SW 1271 (cell line): ENCODE measurements at regions not wholly inside any gene's neighbourhood (a gene's known extent, or its start where the extent isn't known, plus 50 kb on each side); places are given as distances from the start of the nearest gene placed in this dataset.
A peak's percentile ranks its signal among the peaks of the same experiment; 100 is the strongest.

Source experiments
- DNase-seq, 2 experiments: peaks; one replicate each; lab custom pipeline; 2025; lab: John Stamatoyannopoulos, UW

- DNase-seq, result no peak
These were observed 136.6 kb downstream of the LYPLAL1 start for GRCh38 chr1:219310181-219310728.

DNA sequence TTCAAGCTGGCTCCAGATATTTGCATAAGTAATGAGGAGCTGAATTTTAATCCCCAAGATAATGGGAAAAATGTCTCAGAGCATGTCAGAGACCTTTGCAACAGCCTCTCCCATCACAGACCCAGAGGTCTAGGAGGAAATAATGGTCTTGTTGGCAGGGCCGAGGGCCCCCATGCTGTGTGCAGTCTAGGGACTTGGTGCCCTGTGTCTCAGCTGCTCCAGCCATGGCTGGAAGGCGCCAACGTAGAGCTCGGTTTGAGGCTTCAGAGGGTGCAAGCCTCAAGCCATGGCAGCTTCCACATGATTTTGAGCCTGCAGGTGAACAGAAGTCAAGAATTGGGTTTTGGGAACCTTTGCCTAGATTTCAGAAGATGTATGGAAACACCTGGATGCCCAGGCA, 134.7 kb downstream of the LYPLAL1 start:
- no peak for DNase-seq

DNA sequence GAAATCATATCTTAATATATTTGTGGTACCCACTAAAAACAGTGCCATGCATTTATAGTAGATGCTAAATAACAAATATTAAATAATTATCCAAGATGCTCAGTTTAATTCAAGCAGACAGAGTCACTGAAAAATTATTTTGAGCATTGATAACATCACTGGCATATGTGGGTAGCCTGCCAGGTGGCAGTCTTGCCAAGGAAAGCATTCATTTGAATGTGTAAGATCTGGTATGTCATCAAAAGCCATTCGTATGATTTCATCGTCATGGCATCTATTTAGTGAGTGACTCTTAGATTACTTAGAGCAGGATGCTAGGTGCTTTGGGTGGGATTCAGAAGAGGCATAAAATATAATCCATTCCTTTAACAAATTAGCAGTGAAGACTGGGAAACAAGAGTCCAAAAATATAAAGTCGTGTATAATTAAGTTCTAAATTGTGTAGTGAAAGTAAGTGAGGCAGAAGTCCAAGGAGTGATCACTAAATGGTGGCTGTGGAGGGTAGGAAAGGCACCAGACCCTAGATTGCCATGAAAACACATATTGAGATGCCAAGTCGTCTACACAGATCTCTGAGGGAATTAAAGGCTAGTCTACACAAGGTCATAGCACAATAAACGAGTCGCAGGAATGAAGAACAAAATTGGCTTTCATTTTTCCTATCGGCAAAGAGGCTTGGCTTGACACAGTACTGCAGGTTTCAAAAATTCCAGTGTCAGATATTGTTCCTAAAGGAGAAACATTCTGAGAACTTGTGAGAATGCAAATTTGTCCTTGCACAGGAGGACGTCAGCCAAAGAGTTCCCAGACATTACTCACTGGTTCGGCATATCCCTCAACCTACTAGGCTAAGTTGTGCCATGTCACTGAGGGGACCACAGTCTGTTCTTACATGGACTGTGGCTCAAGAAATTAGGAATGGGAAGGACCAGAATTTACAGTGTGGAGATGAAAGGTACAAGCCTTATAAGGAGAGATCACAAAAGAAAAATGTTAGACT, 130.8 kb downstream of the LYPLAL1 start:
- peak; percentile 7 for DNase-seq

DNA sequence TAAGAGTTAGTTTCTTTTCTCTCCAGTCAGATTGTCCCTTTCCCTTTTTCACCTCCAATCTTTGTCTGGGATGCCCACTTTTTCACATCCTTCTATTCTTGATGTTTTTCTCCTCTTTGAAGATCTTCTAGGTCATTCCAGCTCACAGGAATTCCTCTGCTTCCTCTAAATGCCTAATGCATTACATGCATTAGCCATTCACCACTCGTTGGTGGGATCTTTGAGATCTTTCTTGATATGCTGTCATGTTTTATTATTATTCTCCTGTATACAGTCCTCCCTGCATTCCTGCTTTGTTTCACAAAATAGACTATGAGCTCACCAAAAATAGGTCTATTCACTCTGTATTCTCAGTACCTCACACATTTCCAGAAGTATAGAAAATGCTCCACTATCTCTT, 129.0 kb downstream of the LYPLAL1 start:
- DNase-seq, result no peak

GRCh38 chr1:219299420-219299819, 125.7 kb downstream of the LYPLAL1 start:
- DNase-seq, result no peak

DNA sequence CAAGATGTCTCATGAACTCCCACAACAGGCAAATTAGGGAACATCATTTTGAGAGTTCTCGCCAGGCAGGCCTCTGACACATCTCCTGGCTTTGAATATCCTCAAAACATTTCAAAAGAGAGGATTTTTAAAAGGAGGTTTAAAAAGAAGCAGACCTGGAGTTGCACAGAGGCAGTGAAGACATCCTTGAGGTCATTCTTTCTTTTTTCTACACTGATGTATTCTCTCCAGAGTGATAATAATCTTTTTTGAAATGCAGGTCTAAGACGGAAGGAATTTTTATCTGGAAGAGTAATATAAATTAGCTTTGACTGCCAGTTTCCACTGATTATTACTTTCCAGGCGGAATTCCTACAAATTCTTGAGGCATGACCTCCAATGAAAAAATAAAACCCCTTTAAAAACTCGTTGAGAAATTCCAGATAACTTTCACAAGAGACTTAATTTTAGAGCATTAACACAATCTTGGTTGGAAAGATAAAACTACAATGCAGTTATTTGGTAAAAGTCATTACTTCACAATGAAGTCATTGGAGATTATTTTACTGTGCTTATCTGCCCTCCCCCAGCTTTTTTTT, 125.0 kb downstream of the LYPLAL1 start:
- DNase-seq, result no peak

DNA sequence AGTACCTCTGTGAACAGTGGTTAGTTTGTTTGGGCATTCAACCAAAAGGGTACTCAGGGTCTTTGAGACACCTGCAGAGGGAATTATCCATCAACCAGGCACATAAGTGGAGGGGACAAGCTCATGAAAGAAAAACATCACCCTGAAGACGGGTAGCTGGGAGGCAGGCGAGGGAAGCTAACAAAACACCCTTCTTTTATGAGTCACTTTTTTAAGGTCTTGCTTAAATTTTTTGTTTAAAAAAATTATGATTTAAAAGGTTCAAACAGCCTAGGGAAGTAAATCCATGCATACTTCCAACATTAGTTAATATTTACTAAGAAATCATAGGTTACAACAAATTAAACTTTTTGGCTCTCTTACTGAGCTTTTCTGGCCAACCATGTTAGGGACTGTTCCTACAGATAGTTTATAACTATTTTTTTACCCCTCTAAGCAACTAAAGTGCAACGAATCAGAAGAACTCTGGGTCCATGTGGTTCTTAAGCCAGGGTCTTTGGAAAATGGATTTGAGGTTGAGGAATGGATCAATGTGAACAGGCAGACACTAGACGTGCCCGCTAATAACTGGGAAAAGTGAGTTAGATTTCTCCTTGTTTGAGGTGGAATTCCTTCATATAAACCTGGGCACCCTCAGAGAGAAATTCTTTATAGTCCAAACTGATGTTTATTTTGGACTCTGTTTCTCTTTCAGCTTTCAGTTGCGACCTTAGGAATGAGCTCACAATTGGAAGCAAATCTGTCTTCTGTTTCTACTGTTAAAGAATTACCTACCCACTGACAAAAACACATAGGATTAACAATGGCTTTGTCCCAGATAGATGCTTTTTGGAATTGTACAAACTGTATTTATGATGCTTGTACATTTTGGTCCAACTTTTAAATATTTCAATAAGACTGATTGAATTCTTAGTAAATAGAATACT, 123.0 kb downstream of the LYPLAL1 start:
- no peak for DNase-seq

- DNase-seq, result no peak
These were observed 120.6 kb downstream of the LYPLAL1 start for GRCh38 chr1:219294251-219294650.

DNA sequence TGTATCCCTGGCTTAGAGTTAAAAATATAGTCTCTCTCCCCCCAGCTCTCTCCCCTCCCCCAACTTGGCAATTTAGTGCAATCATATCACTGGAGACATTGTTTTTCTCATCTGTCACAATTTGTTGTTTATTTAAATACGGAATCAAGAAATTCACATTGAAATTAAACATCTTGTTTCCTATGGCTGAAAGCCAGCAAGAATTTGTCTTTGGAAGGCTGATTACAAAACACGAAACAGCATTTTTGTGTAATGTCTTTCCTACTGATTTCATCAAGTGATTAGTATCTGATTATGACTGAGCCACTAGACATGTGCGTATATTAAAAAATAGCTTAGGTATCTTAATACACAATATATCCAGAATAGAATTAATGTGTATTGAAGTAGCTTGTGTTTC, 119.7 kb downstream of the LYPLAL1 start:
- DNase-seq, result no peak

GRCh38 chr1:219292999-219293398, 119.3 kb downstream of the LYPLAL1 start:
- no peak for DNase-seq

- DNase-seq, result no peak
These were observed 118.7 kb downstream of the LYPLAL1 start for GRCh38 chr1:219292341-219292740.

GRCh38 chr1:219289171-219289570, 115.5 kb downstream of the LYPLAL1 start:
- DNase-seq, result no peak

- DNase-seq, result no peak
These were observed 109.9 kb downstream of the LYPLAL1 start for GRCh38 chr1:219283541-219283940.

DNA sequence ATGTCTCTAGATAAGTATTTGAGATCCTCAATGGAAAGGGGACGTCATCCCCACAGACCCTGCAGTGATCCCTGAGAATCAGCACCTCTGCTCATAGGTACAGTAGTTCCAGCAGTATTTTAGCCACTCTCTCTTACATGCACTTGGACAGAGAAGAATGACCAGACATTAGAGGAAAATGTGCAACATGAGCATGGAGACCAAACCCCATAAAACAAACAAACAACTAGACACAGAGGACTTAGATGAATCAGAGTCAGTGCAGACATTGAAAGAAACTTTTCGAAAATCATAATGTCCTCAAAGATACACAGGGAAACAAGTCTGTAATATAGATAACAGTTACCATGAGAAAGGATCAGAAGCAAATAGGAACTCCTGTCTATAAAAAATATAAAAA, 108.2 kb downstream of the LYPLAL1 start:
- no peak for DNase-seq

DNA sequence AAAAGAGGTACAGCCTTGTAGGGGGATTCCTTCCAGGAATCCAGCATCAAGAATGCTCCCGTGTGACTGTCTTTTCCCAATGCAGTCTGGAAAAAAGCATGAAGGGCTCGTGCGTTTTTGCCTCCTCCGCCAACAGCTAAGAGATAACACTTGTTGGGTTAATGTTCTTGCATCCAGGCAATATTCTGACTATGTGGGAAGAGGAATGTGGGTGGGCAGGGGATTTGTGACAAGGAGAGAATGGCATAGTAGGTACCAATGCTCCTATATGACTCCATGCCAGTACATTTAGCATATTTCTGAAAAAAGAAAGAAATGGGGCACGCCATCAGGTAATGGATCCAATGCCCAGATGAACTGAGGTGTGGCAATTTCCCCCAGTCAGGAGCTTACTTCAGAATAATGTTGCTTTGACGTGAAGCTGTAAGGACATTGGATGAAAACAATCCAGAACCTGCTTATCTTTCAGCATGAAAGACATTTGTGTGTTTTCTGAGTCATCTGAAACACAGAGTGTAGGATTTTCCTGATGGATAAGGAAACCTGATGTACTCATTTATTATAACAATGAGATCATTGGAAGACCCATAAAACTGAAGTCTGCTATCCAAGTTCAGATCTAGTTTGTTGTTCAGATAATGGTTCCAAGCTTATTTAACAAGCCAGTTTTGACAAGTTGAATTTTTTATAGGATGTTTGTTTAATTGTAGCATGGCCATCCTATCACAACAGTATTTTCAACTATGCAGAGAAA, 105.5 kb downstream of the LYPLAL1 start:
- DNase-seq, result no peak

- no peak for DNase-seq
These were observed 104.6 kb downstream of the LYPLAL1 start for GRCh38 chr1:219278288-219278687.

GRCh38 chr1:219277304-219278105, 103.8 kb downstream of the LYPLAL1 start:
- DNase-seq, result no peak

DNA sequence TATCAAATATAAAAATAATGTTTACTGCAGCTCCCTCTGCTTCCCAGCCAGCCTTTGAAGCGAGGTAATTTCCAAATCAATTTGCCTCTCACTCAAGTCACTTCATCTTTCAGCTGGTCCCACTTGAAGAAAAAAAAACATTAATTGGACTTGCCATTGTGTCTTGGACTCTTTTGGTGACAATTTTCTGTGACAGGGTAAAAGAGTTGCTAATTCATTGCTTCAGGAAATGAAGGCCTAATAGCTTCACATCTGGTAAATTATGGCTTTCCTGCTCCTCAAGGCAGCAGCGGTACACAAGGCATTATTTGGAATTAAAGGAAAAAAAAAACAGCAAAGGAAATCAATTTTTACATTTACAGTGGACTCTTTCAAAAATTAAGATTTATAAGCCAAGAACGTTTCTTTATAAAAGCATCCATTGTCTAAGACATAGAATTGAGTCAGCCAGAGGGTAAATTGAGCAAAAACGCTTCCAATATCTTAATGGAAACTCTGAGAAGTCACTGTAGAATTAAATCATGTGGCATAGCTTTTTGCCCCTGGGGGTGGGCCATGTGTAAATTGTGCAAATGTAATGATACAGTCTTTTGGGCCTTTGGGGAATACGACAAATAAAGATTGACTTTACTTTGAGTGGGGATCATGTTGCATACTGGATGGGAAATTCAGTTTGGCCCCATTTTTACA, 102.5 kb downstream of the LYPLAL1 start:
- no peak for DNase-seq

DNA sequence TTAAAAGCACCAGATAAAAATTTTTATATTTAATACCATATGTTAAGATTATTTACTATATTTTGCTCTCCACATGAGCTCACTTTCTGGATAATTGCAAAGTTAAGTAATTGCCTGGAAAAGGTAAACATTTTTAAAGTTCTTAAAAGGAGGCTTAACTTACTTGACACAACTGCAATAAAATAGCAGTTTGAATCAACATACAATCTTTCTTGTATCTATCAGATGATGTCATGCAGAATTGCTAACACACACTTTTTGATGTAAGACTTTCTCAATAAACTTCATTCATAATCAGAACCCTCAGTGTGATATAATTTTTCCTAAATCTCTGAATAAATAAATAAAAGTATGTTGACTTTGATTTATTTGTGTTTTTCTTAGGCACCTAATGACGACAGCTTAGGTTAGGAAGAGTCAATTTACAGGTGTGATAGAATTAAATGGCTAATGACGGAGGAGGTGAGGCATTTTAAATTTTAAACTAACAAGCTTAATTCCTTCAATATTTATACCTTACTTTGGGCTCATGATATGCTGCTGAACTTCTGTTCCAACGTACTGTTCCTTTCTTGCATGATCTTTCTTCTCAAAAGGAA, 99.5 kb downstream of the LYPLAL1 start:
- DNase-seq, result no peak
